HG02763 (cell line): ENCODE measurements at regions not wholly inside any gene's neighbourhood (a gene's known extent, or its start where the extent isn't known, plus 50 kb on each side); places are given as distances from the start of the nearest gene placed in this dataset.

ENCODE experiments used
- ATAC-seq: cut with Tn5 transposase; IDR thresholded peaks from one replicate; pipeline ENCODE4 v1.9.1; 2021; ENCODE audit warnings: mild to moderate bottlenecking, moderate library complexity; ENCODE audit not compliant: unreplicated experiment

GRCh38 chr6:140140891-140141290 is 766.4 kb upstream of the CITED2 start:
- ATAC-seq, result no peak

GRCh38 chr6:140138311-140139010 is 764.0 kb upstream of the CITED2 start:
- no peak for ATAC-seq

- ATAC-seq, result no peak
These were observed 759.8 kb upstream of the CITED2 start for GRCh38 chr6:140134224-140134623.

GRCh38 chr6:140130074-140130473 is 755.6 kb upstream of the CITED2 start:
- no peak for ATAC-seq

DNA sequence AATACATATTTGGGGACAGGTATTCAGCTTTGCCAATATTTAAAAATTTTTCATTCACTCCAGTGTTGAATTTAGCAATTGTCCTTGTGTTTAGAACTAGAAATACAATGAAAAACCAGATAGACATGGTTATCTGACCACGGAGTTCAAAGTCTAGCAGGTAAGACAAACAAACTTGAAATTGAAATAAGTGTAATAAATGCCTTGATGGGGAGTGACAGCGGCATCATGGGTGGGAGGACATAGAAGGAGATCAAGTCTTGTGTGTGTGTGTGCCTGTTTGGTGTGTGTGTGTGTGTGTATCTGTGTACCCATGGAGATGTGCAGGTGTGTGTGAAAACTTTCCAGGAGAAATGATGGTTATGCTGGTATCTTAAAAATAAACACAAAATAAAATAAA is 750.0 kb upstream of the CITED2 start:
- ATAC-seq, result no peak

DNA sequence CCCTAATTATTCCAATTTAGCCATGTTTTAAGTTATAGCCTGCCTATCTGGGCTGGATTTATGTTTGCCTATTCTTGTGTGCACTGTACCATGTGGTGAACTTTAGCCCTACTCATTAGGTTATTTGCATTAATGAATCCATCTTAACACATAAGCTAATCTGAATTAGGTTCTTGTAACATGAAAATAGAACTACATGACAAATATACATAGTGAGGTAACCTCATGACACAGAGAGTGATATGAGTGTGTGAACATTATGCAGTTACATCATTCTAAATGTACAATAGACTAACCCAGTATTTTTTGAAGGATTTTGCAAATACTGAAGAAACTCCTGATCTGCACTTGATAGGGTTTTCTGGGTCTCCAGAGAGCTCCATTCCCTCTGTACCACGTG is 733.7 kb upstream of the CITED2 start:
- ATAC-seq, result no peak

DNA sequence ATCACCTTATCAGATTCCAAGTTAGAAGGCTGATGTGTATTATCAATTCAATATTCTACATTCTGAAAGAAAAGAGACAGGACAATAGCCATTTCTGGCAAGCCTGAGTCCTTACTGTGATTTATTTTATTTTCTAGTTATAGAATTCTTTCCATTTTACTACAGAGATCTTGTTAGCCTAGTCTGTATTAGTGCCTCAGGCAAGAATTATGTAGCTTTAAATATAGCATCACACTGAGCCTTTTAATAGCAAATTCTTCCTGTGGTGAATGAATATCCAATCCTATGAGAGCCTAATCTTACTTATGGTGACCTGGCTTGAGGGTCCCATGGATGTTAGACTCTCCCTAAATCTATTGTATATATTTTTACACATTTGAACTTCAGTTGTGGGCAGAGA is 732.8 kb upstream of the CITED2 start:
- no peak for ATAC-seq

GRCh38 chr6:140105857-140106256 is 731.4 kb upstream of the CITED2 start:
- no peak for ATAC-seq

DNA sequence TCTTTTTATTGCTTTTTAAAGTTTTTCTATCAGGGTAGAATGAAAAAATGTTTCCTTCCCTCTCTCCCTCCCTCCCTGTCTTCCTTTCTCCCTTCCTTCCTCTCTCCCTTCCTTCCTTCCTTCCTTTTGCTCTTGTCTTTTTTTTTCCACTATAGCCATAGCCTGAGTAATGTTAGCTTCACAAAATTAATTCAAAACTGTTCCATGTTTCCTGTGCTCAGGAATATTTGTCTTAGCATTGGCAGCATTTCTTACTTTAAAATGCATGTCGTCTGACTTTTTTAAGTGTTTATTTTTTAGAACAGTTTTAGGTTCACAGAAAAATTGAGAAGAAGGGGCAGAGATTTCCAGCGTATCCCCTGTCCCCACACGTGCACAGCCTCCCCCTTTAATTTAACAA is 730.8 kb upstream of the CITED2 start:
- ATAC-seq, result no peak

DNA sequence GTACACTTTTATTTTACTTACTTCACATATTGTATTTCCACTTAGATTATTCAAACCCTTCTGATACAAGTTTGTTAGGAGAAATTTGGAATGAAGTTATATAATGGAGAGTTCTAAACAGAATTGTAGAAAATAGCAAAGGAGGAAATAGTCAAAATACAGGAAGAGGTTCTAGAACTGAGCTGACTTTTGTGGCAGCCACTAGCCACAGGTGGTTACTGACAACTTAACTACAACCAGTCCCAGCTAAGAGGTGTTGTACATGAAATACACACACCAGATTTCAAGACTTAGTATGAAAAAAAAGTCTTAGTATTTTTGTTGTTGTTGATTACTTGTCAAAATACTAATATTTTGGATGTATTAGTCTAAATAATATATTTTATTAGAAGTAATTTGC is 727.4 kb upstream of the CITED2 start:
- no peak for ATAC-seq

DNA sequence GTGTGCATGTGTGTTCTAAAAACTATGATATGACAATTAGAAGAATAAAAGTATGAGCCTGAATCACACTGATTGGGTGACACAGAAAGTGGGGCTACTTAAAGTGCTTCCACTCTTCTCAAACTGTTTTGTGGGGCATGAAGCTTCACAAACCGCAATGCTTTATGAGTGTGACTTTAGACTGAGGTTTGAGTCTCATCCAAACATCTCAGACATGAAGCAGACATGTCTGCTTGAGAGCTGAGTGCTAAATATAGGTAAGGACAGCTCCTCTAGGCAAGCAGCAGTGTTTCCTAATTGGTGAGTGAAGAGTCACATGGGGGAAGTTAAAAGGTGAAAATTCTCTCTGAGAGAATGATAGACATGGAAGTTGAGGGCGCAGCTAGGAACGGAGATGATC is 726.9 kb upstream of the CITED2 start:
- ATAC-seq, result no peak

DNA sequence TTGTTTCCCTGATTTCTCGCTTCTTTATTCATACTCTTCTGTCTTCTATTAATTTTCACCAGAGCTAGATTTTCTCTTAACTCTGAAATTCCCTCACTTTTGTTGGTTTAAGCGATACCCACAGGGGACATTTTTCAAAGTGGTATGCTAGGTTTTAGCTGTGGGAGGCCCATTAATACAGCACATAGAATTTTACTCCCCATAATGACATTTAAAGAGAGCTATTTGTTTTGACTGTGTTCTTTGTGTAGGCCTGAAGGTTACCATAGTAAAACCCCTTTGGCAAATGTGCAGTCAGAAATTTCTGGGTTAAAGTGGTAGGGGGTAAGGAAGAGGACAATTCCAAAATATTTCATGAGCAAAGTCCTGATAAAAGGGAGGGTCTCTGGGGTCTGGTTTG is 721.1 kb upstream of the CITED2 start:
- no peak for ATAC-seq

GRCh38 chr6:140091895-140092294 is 717.4 kb upstream of the CITED2 start:
- no peak for ATAC-seq

DNA sequence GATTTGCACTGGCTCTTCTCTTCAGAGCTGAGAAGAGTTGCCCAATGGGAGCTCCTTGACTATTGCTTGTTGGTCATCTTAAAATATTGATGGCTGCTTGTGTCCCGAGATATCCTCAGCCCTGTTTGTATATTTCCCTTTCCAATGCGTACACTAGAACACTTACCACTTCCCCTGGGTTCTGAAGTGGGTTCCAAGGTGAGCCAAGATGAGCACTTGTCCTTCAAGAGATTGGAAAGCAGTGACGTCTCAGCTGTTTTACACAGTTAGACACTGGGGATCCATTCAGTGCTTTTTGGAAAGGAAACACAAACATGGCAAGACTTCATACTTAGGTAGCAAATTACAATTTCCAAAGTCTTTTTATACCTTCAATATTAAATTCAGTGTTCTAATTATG is 716.4 kb upstream of the CITED2 start:
- no peak for ATAC-seq

DNA sequence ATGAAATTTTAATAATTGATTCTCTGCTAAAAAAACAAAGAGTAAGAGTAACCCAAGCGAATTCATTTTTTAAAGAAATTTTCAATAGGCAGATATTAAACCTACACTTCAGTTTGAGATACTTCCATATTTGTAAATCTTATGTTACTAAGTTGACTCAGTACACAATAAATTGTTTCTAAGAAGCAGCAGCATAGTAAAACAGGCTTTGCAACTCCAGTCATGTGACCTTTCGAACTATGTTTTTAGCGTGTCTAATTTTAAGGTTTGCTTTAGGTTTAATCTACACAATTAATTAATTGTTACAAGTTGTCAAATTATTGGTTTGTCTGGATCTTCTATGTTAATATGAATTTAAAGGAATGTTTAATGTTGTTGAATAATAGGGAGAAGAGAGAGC is 708.9 kb upstream of the CITED2 start:
- ATAC-seq, result no peak

GRCh38 chr6:140082867-140083297 is 708.4 kb upstream of the CITED2 start:
- ATAC-seq, result no peak

DNA sequence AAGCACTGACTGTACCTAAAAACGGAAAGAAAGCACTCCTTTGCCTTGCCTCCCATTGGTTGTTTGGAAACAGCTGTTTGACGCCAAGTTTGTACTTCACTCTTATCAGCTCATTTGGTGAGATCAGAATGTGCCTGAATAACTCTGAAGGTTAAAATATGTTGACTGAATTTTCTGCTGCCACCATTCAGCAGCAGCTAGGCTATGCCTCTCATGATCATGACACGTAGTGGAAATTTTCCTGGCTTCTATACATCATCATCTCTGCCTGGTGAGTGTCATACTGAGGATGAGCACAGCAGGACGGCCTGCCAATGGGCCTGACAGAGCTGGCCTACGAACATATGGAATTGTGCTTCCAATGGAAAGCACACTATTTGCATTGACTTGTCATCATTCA is 704.9 kb upstream of the CITED2 start:
- no peak for ATAC-seq

GRCh38 chr6:140078561-140079125 is 704.2 kb upstream of the CITED2 start:
- no peak for ATAC-seq

DNA sequence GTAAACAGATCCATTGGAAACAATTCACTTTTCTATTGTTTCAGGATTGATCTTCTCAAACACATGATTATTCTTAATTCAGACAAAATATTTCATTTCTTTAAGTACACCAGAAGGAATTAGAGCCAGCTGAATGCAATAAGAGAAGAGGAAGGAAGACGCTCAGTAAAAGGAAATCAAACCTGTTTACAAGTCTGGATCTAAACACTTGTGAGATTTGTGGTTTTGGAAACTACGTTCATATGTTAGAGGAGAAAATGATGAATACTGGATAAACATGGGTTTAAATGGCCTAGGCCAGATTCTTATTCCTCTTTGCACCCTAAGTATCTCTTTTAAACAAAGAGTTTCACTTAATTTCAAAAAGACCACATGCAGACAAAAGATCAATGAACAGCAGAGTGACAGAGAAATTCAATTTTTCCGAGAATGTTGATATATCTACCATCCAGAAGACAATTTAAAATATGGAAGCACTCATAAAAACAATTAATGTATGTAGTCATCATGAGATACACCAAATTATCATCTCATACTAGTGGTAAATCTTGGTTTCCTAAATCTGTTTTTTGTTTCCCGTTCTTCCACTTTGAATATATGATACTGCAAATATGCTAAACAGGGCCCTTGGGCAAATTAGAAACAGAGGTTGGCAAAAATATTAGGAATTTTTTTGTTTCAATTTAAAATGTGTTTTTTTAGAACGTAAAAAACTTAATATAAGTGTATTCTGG is 703.5 kb upstream of the CITED2 start:
- ATAC-seq, result no peak

DNA sequence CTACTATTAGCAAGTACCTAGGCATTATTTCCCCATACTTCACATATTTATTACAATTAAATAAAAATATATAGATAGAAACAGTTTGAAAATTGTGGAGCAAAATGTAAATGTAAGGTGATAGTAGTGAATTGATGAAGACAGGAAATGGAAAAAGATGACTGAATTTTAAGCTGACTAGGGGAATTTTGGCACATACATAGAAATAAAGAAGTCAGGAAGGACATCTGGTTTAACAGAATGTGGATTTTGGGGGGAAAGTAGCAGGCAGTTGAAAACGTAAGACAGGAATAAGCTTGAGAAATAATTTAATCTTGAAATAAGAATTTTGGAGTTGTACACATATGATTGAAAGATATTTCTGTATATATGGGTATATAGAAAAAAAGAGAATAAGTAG is 701.7 kb upstream of the CITED2 start:
- no peak for ATAC-seq

GRCh38 chr6:140073456-140073855 is 699.0 kb upstream of the CITED2 start:
- no peak for ATAC-seq

DNA sequence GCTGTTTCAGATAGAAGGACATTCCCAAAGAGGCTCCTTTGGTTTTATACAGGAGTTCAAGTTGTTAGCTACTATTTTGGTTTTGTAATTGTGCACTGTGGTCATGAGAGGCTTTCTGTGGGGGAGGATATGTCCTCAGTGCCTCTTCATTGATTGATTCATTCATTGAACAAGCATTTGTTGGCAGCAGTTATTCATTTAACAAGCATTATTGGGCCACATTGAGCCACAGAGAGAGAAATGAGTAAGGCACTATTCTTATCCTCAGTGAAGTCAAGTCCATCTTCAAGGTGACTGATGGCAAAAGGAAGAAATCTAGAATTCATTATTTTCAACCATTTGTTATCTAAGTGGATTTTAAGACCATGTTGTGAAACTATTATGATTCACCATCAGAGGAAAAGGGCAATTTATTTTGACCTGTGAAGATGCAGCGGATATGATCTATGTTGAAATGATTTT is 697.2 kb upstream of the CITED2 start:
- no peak for ATAC-seq
